ENCODE measurements at regions not wholly inside any gene's neighbourhood (a gene's known extent, or its start where the extent isn't known, plus 50 kb on each side); places are given as distances from the start of the nearest gene placed in this dataset.

DNA sequence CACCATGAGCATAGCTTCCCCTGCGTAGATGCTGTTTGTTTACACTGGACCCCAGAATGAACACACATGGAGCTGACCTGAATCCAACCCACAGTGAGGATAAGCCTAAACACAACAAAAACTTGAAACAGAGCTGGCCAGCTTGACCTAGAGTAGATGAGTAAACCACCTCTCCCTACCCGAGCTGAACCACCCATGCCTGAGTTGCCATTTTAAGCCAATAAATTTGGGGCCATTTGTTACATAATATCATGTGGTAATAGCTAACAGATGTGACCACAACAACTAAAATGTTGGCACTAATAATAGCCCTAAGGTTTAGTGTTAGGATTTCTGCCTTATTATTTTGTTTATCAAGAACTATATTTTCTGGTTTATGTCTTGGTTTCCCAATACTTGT, 103.2 kb upstream of the GRIK2 start:
- TF ChIP-seq, protein P1, sequence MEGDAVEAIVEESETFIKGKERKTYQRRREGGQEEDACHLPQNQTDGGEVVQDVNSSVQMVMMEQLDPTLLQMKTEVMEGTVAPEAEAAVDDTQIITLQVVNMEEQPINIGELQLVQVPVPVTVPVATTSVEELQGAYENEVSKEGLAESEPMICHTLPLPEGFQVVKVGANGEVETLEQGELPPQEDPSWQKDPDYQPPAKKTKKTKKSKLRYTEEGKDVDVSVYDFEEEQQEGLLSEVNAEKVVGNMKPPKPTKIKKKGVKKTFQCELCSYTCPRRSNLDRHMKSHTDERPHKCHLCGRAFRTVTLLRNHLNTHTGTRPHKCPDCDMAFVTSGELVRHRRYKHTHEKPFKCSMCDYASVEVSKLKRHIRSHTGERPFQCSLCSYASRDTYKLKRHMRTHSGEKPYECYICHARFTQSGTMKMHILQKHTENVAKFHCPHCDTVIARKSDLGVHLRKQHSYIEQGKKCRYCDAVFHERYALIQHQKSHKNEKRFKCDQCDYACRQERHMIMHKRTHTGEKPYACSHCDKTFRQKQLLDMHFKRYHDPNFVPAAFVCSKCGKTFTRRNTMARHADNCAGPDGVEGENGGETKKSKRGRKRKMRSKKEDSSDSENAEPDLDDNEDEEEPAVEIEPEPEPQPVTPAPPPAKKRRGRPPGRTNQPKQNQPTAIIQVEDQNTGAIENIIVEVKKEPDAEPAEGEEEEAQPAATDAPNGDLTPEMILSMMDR (conservative IDR thresholded peaks at IDR 0.05; ENCODE audit: low read depth in 2 of 2): no peak
- TF ChIP-seq POLR2AphosphoS5 (IDR thresholded peaks at IDR 0.05; ENCODE audit: low read depth) (no peak), ZNF114 (CRISPR knock-in tag; IDR thresholded peaks at IDR 0.05) (no peak), JUNB (IDR thresholded peaks at IDR 0.05; ENCODE audit: unreplicated experiment) (no peak), EZH2 (IDR thresholded peaks at IDR 0.05; ENCODE audit: low read depth, unreplicated experiment) (no peak), STAT1 (IDR thresholded peaks at IDR 0.05; ENCODE audit: unreplicated experiment) (no peak), EZH2phosphoT487 (IDR thresholded peaks at IDR 0.05; ENCODE audit: unreplicated experiment) (no peak), ZNF331 (CRISPR knock-in tag; IDR thresholded peaks at IDR 0.05; ENCODE audit: low read depth) (no peak), CREB1 (CRISPR knock-in tag; IDR thresholded peaks at IDR 0.05; ENCODE audit: low read depth) (no peak), NANOG (IDR thresholded peaks at IDR 0.05; ENCODE audit: borderline replicate concordance) (no peak)
- TF ChIP-seq, protein P2, sequence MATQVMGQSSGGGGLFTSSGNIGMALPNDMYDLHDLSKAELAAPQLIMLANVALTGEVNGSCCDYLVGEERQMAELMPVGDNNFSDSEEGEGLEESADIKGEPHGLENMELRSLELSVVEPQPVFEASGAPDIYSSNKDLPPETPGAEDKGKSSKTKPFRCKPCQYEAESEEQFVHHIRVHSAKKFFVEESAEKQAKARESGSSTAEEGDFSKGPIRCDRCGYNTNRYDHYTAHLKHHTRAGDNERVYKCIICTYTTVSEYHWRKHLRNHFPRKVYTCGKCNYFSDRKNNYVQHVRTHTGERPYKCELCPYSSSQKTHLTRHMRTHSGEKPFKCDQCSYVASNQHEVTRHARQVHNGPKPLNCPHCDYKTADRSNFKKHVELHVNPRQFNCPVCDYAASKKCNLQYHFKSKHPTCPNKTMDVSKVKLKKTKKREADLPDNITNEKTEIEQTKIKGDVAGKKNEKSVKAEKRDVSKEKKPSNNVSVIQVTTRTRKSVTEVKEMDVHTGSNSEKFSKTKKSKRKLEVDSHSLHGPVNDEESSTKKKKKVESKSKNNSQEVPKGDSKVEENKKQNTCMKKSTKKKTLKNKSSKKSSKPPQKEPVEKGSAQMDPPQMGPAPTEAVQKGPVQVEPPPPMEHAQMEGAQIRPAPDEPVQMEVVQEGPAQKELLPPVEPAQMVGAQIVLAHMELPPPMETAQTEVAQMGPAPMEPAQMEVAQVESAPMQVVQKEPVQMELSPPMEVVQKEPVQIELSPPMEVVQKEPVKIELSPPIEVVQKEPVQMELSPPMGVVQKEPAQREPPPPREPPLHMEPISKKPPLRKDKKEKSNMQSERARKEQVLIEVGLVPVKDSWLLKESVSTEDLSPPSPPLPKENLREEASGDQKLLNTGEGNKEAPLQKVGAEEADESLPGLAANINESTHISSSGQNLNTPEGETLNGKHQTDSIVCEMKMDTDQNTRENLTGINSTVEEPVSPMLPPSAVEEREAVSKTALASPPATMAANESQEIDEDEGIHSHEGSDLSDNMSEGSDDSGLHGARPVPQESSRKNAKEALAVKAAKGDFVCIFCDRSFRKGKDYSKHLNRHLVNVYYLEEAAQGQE (IDR thresholded peaks at IDR 0.05; ENCODE audit: unreplicated experiment): no peak
- TF ChIP-seq, protein P3, sequence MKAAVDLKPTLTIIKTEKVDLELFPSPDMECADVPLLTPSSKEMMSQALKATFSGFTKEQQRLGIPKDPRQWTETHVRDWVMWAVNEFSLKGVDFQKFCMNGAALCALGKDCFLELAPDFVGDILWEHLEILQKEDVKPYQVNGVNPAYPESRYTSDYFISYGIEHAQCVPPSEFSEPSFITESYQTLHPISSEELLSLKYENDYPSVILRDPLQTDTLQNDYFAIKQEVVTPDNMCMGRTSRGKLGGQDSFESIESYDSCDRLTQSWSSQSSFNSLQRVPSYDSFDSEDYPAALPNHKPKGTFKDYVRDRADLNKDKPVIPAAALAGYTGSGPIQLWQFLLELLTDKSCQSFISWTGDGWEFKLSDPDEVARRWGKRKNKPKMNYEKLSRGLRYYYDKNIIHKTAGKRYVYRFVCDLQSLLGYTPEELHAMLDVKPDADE (IDR thresholded peaks at IDR 0.05): no peak
- TF ChIP-seq, protein P4, sequence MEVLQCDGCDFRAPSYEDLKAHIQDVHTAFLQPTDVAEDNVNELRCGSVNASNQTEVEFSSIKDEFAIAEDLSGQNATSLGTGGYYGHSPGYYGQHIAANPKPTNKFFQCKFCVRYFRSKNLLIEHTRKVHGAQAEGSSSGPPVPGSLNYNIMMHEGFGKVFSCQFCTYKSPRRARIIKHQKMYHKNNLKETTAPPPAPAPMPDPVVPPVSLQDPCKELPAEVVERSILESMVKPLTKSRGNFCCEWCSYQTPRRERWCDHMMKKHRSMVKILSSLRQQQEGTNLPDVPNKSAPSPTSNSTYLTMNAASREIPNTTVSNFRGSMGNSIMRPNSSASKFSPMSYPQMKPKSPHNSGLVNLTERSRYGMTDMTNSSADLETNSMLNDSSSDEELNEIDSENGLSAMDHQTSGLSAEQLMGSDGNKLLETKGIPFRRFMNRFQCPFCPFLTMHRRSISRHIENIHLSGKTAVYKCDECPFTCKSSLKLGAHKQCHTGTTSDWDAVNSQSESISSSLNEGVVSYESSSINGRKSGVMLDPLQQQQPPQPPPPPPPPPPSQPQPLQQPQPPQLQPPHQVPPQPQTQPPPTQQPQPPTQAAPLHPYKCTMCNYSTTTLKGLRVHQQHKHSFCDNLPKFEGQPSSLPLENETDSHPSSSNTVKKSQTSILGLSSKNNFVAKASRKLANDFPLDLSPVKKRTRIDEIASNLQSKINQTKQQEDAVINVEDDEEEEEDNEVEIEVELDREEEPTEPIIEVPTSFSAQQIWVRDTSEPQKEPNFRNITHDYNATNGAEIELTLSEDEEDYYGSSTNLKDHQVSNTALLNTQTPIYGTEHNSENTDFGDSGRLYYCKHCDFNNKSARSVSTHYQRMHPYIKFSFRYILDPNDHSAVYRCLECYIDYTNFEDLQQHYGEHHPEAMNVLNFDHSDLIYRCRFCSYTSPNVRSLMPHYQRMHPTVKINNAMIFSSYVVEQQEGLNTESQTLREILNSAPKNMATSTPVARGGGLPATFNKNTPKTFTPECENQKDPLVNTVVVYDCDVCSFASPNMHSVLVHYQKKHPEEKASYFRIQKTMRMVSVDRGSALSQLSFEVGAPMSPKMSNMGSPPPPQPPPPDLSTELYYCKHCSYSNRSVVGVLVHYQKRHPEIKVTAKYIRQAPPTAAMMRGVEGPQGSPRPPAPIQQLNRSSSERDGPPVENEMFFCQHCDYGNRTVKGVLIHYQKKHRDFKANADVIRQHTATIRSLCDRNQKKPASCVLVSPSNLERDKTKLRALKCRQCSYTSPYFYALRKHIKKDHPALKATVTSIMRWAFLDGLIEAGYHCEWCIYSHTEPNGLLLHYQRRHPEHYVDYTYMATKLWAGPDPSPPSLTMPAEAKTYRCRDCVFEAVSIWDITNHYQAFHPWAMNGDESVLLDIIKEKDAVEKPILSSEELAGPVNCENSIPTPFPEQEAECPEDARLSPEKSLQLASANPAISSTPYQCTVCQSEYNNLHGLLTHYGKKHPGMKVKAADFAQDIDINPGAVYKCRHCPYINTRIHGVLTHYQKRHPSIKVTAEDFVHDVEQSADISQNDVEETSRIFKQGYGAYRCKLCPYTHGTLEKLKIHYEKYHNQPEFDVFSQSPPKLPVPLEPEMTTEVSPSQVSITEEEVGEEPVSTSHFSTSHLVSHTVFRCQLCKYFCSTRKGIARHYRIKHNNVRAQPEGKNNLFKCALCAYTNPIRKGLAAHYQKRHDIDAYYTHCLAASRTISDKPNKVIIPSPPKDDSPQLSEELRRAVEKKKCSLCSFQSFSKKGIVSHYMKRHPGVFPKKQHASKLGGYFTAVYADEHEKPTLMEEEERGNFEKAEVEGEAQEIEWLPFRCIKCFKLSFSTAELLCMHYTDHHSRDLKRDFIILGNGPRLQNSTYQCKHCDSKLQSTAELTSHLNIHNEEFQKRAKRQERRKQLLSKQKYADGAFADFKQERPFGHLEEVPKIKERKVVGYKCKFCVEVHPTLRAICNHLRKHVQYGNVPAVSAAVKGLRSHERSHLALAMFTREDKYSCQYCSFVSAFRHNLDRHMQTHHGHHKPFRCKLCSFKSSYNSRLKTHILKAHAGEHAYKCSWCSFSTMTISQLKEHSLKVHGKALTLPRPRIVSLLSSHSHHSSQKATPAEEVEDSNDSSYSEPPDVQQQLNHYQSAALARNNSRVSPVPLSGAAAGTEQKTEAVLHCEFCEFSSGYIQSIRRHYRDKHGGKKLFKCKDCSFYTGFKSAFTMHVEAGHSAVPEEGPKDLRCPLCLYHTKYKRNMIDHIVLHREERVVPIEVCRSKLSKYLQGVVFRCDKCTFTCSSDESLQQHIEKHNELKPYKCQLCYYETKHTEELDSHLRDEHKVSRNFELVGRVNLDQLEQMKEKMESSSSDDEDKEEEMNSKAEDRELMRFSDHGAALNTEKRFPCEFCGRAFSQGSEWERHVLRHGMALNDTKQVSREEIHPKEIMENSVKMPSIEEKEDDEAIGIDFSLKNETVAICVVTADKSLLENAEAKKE (CRISPR knock-in tag; IDR thresholded peaks at IDR 0.05): no peak
